ENCODE measurements at regions not wholly inside any gene's neighbourhood (a gene's known extent, or its start where the extent isn't known, plus 50 kb on each side); places are given as distances from the start of the nearest gene placed in this dataset.

GRCh38 chr2:33728106-33728505 is 129.0 kb upstream of the FAM98A start:
- H3F3A ChIP-seq (ENCODE audit: low read depth) = no peaks in the 10 kb centered on the region
- no peaks in the 10 kb centered on the region for H4K20me1 ChIP-seq (ENCODE audit: low read depth)
- H3K27ac Mint-ChIP-seq = no peak overlapping the region
- H3K4me3 ChIP-seq = no peak overlapping the region
- H3K9me3 ChIP-seq (ENCODE audit: low read depth) = no peaks in the 10 kb centered on the region
- H3K4me3 Mint-ChIP-seq = no peak overlapping the region
- H3K27me3 ChIP-seq = no peaks in the 10 kb centered on the region
- no peaks in the 10 kb centered on the region for H3K36me3 ChIP-seq
- H3K27me3 Mint-ChIP-seq (ENCODE audit: insufficient read depth, low read depth) = no peaks in the 10 kb centered on the region
- H3K4me2 ChIP-seq = no peak overlapping the region
- no peak overlapping the region for H3K9ac ChIP-seq
- TF ChIP-seq EZH2phosphoT487 (IDR thresholded peaks at IDR 0.05) (no peak), CTCF (IDR thresholded peaks at IDR 0.05) (no peak), EZH2 (IDR thresholded peaks at IDR 0.05) (no peak)
- H3K36me3 Mint-ChIP-seq = no peaks in the 10 kb centered on the region
- H2AFZ ChIP-seq (replicated peaks) = no peak overlapping the region
- no peak for DNase-seq (ENCODE audit: low spot score)
- H3K9me3 Mint-ChIP-seq = peaks cover 4% of the 10 kb centered on the region
- H3K27ac ChIP-seq = no peak overlapping the region
- no peaks in the 10 kb centered on the region for H3K4me1 ChIP-seq
- H3K4me1 Mint-ChIP-seq = no peaks in the 10 kb centered on the region
- no peaks in the 10 kb centered on the region for H3K79me2 ChIP-seq (ENCODE audit: low read depth)

- Mint-ChIP-seq H3K27me3 (ENCODE audit: insufficient read depth, low read depth) (no peaks in the 10 kb centered on the region), H3K4me1 (no peaks in the 10 kb centered on the region), H3K4me3 (no peak overlapping the region), H3K36me3 (no peaks in the 10 kb centered on the region), H3K27ac (no peak overlapping the region), H3K9me3 (peaks cover 4% of the 10 kb centered on the region)
- H3F3A ChIP-seq (ENCODE audit: low read depth) = no peaks in the 10 kb centered on the region
- H3K36me3 ChIP-seq = no peaks in the 10 kb centered on the region
- H4K20me1 ChIP-seq (ENCODE audit: low read depth) = no peaks in the 10 kb centered on the region
- no peaks in the 10 kb centered on the region for H3K9me3 ChIP-seq (ENCODE audit: low read depth)
- no peaks in the 10 kb centered on the region for H3K27me3 ChIP-seq
- DNase-seq (ENCODE audit: low spot score) = no peak
- H3K27ac ChIP-seq = no peak overlapping the region
- H2AFZ ChIP-seq (replicated peaks) = no peak overlapping the region
- no peak overlapping the region for H3K4me3 ChIP-seq
- H3K9ac ChIP-seq = no peak overlapping the region
- H3K79me2 ChIP-seq (ENCODE audit: low read depth) = no peaks in the 10 kb centered on the region
- H3K4me2 ChIP-seq = no peak overlapping the region
- H3K4me1 ChIP-seq = no peaks in the 10 kb centered on the region
- TF ChIP-seq CTCF (IDR thresholded peaks at IDR 0.05) (no peak), EZH2phosphoT487 (IDR thresholded peaks at IDR 0.05) (no peak), EZH2 (IDR thresholded peaks at IDR 0.05) (no peak)
These were observed 128.4 kb upstream of the FAM98A start for GRCh38 chr2:33727361-33728032.

DNA sequence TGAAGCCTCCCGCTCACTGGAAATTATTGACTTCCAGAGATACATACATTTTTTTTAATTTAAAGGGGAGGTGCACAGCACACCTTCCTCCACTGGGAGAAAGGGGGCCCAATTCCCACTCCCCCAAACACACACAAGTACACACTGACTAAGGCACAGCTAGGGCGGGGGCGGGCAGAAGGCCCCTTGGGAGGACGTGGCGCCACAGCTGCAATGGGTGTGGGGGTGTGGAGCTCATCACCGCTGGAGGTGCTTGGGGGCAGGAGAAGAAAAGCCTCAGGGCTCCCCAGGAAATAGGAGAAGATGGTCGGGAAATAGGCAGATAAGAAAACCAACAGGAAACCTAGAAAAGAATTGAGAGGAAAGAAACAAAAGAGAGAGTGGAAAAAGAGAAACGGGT is 127.3 kb upstream of the FAM98A start:
- DNase-seq (ENCODE audit: low spot score) = no peak
- Histone ChIP-seq H3K4me2 (no peak overlapping the region), H3K4me1 (no peaks in the 10 kb centered on the region), H3K9ac (no peak overlapping the region), H4K20me1 (ENCODE audit: low read depth) (no peaks in the 10 kb centered on the region), H3K9me3 (ENCODE audit: low read depth) (no peaks in the 10 kb centered on the region), H3K79me2 (ENCODE audit: low read depth) (no peaks in the 10 kb centered on the region), H3K4me3 (no peak overlapping the region), H3K27ac (no peak overlapping the region), H2AFZ (replicated peaks) (no peak overlapping the region), H3K36me3 (no peaks in the 10 kb centered on the region), H3K27me3 (no peaks in the 10 kb centered on the region), H3F3A (ENCODE audit: low read depth) (no peaks in the 10 kb centered on the region)
- no peak overlapping the region for H3K27ac Mint-ChIP-seq
- no peaks in the 10 kb centered on the region for H3K36me3 Mint-ChIP-seq
- H3K4me3 Mint-ChIP-seq = no peak overlapping the region
- TF ChIP-seq CTCF (IDR thresholded peaks at IDR 0.05) = no peak
- no peak for TF ChIP-seq EZH2phosphoT487 (IDR thresholded peaks at IDR 0.05)
- TF ChIP-seq EZH2 (IDR thresholded peaks at IDR 0.05) = no peak
- H3K27me3 Mint-ChIP-seq (ENCODE audit: insufficient read depth, low read depth) = no peaks in the 10 kb centered on the region
- H3K9me3 Mint-ChIP-seq = peaks cover 4% of the 10 kb centered on the region
- no peaks in the 10 kb centered on the region for H3K4me1 Mint-ChIP-seq

Measured in neural progenitor cell (in vitro differentiated cells).